ENCODE measurements at regions not wholly inside any gene's neighbourhood (a gene's known extent, or its start where the extent isn't known, plus 50 kb on each side); places are given as distances from the start of the nearest gene placed in this dataset.

- in situ Hi-C loops (cut with MboI; ENCODE audit: low sequenced_read_pairs): no loop called here
Measured at GRCh38 chr21:25079053-25079452, 528.2 kb downstream of the MRPL39 start.

- in situ Hi-C loops (cut with MboI; ENCODE audit: low sequenced_read_pairs): no loop called here
Measured at GRCh38 chr21:25062061-25062460, 545.2 kb downstream of the MRPL39 start.

- in situ Hi-C loops (cut with MboI; ENCODE audit: low sequenced_read_pairs): no loop called here
Measured at GRCh38 chr21:25054689-25055088, 552.6 kb downstream of the MRPL39 start.

- in situ Hi-C loops (cut with MboI; ENCODE audit: low sequenced_read_pairs): no loop called here
Measured at GRCh38 chr21:25039461-25040380, 567.6 kb downstream of the MRPL39 start.

- in situ Hi-C loops (cut with MboI; ENCODE audit: low sequenced_read_pairs): no loop called here
Measured at GRCh38 chr21:25036775-25037174, 570.5 kb downstream of the MRPL39 start.

GRCh38 chr21:25031750-25032149, 575.5 kb downstream of the MRPL39 start:
- in situ Hi-C loops (cut with MboI; ENCODE audit: low sequenced_read_pairs): no loop called here

- in situ Hi-C loops (cut with MboI; ENCODE audit: low sequenced_read_pairs): no loop called here
Measured at GRCh38 chr21:25029580-25029979, 577.7 kb downstream of the MRPL39 start.

GRCh38 chr21:25025596-25025995, 581.7 kb downstream of the MRPL39 start:
- in situ Hi-C loops (cut with MboI; ENCODE audit: low sequenced_read_pairs): no loop called here

GRCh38 chr21:25024639-25025038, 582.6 kb downstream of the MRPL39 start:
- in situ Hi-C loops (cut with MboI; ENCODE audit: low sequenced_read_pairs): no loop called here

GRCh38 chr21:25005388-25005787, 601.9 kb downstream of the MRPL39 start:
- in situ Hi-C loops (cut with MboI; ENCODE audit: low sequenced_read_pairs): no loop called here

GRCh38 chr21:25002676-25003075, 604.6 kb downstream of the MRPL39 start:
- in situ Hi-C loops (cut with MboI; ENCODE audit: low sequenced_read_pairs): no loop called here

GRCh38 chr21:24995216-24995615, 612.1 kb downstream of the MRPL39 start:
- in situ Hi-C loops (cut with MboI; ENCODE audit: low sequenced_read_pairs): no loop called here

- in situ Hi-C loops (cut with MboI; ENCODE audit: low sequenced_read_pairs): no loop called here
Measured at GRCh38 chr21:24994717-24995116, 612.6 kb downstream of the MRPL39 start.

- in situ Hi-C loops (cut with MboI; ENCODE audit: low sequenced_read_pairs): no loop called here
Measured at GRCh38 chr21:24989516-24989915, 617.8 kb downstream of the MRPL39 start.

- in situ Hi-C loops (cut with MboI; ENCODE audit: low sequenced_read_pairs): no loop called here
Measured at GRCh38 chr21:24988941-24989340, 618.3 kb downstream of the MRPL39 start.

- in situ Hi-C loops (cut with MboI; ENCODE audit: low sequenced_read_pairs): no loop called here
Measured at GRCh38 chr21:24976238-24976637, 631.0 kb downstream of the MRPL39 start.

- in situ Hi-C loops (cut with MboI; ENCODE audit: low sequenced_read_pairs): no loop called here
Measured at GRCh38 chr21:24969068-24969467, 638.2 kb downstream of the MRPL39 start.

- in situ Hi-C loops (cut with MboI; ENCODE audit: low sequenced_read_pairs): no loop called here
Measured at GRCh38 chr21:24955275-24955961, 651.9 kb downstream of the MRPL39 start.

- in situ Hi-C loops (cut with MboI; ENCODE audit: low sequenced_read_pairs): no loop called here
Measured at GRCh38 chr21:24948186-24948585, 659.1 kb downstream of the MRPL39 start.

GRCh38 chr21:24945910-24946309, 661.4 kb downstream of the MRPL39 start:
- in situ Hi-C loops (cut with MboI; ENCODE audit: low sequenced_read_pairs): no loop called here

GRCh38 chr21:24941316-24942185, 665.7 kb downstream of the MRPL39 start:
- in situ Hi-C loops (cut with MboI; ENCODE audit: low sequenced_read_pairs): no loop called here

Measured in HL-60/S4 treated with phorbol 12-myristate 13-acetate at 8.2 ng/mL for 4 days and 3 days (cell line).